Forelimb muscle (tissue), 1 donor: ENCODE measurements at regions not wholly inside any gene's neighbourhood (a gene's known extent, or its start where the extent isn't known, plus 50 kb on each side); places are given as distances from the start of the nearest gene placed in this dataset.

Source experiments
- DNase-seq: peaks from one replicate; pipeline ENCODE4 v3.0.0-alpha.2; 2013; ENCODE audit warnings: low read depth

GRCh38 chr3:159619341-159619885, 369.2 kb upstream of the IL12A start:
- no peak for DNase-seq

GRCh38 chr3:159620281-159620680, 368.4 kb upstream of the IL12A start:
- no peak for DNase-seq

DNA sequence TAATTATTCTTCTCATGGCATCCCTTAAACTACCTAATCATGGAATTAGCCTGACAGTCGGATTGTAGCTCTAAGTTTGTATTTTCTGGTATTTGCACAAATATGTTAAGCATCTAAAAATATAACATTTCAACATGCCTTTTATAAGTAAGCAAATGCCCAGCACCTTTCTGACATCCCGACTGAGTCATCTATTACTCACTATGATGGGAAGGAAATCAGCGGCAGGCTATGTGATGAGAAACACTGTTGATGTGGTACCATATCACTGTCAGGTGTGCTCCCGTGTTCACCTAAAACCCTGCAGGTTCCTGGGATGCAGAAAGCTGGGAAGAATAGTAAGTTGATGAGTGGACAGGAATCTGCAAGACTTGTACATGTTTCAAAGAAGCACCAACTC, 367.8 kb upstream of the IL12A start:
- no peak for DNase-seq

DNA sequence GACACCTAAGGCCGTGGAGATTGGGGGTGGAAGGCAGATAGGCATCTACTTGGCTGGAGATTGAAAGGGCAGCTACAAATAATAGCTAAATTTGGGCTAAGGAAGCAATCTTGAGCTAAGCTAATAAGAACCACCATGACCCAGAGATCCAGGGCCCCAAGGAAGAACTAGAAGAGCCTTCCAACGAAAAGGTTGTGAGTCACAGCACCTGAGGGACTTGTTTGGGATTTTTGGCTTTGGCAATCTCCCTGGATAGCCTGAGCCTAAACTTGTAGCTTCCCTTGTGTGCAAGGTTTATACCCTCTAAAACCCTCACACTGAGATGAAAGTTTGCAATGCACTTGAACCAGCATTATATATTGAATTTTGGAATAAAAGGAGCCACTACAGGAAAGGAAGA, 364.0 kb upstream of the IL12A start:
- DNase-seq = no peak

GRCh38 chr3:159625594-159625993, 363.0 kb upstream of the IL12A start:
- no peak for DNase-seq

GRCh38 chr3:159626598-159626997, 362.0 kb upstream of the IL12A start:
- no peak for DNase-seq

- no peak for DNase-seq
These were observed 361.4 kb upstream of the IL12A start for GRCh38 chr3:159627229-159627628.

- DNase-seq = no peak
These were observed 361.0 kb upstream of the IL12A start for GRCh38 chr3:159627634-159628033.

DNA sequence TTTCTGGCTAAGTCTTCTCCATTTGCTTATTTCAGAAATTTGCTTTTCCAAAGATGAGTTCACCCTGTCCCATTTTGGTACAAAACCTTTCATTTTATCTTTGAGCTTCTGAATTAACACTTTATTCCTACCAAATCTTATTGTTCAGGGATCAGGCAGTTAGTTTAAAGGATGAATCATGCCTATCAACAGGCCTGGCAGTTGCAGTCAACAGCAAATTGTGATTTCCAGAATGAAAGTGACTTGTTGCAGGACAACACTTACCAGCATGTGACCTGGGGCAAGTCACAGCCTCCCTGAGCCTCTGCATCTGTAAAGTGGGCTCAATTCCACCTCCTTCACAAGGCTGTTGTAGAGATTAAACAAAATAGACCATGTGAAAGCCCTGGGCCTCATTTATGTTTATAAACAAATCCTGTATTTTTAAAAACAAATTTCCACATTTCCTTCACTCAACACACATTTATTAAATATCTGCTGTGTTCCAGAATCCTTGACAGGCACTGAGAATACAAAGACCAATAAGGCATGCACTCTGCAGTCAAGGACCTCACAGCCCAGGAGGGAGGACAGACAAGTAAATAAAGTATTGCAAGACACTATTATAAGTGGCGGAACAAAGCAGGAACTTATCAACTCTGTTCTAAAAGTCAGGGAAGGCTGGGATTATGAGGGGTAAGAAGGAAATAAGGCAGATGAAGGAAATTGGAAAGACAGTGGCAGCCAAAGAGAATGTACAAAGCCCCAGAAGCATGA, 359.1 kb upstream of the IL12A start:
- no peak for DNase-seq

DNA sequence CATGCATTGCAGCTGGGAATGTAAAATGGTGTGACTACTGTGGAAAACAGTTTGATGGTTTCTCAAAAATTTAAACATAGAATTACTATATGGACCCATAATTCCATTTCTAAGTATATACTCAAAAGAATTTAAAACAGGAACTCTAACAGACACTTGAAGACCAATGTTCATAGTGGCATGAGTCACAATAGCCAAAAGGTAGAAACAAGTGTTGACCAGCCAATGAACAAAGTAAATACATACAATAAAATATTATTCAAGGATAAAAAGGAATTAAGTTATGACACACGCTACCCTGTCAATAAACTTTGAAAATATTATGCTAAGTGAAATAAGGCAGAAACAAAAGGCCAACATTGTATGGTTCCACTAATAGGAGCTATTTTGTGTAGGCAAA, 357.4 kb upstream of the IL12A start:
- DNase-seq = no peak

DNA sequence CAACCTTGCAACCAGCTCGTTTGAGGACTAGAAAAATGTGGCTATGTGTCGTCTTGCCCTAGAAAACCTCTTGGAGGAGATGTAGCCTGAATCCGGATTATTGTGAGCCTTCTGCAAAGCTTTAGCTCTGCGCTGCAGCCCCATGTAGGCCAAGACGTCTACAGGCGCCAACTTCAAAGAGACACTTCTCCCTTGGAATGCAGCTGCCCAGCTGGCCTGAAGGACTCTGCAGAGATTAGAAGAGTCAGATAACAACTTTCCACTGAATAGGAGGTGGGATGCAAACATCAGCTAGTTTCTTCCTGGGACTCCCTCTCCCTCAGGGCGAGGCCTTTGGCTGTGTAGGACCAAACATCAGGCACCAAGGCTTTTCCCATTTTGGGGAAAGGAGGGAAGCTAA, 356.5 kb upstream of the IL12A start:
- DNase-seq = no peak

DNA sequence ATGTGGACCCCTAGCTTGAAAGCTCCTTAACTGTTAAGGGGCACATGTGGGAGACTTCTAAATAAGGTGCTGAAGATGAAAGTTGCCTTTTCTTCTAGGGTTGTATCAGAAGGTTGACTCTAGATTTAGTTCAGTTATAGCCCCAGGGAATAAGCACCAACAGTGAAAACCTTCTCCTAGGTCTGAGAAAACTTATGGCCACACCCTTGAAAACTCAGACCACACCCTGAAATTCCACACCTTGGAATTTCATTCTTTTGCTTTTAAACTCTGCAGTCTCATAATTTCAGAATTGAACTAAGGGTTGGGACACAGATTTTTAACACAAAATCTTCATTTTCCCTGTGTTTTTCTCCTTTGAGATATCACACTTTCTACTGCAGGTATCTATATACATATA, 355.8 kb upstream of the IL12A start:
- DNase-seq = no peak

DNA sequence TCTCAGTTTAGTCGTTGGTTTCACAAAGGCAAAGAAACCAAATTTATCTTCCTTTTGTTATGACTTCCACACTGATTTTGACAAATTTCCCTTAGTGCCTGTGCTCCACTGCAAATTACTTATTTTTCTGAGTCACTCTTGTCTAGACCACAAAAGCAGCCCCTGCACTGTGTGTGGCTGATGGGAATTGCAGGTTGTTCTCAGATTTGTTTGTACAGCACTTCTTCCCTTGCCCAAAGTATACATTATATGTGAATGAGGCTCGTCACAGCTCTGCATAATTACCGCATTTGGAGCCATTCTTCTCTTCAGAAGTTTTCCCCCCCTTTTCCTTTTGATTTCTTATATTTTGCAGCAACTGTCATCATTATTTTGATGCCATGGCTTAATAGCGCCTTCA, 354.2 kb upstream of the IL12A start:
- no peak for DNase-seq

DNA sequence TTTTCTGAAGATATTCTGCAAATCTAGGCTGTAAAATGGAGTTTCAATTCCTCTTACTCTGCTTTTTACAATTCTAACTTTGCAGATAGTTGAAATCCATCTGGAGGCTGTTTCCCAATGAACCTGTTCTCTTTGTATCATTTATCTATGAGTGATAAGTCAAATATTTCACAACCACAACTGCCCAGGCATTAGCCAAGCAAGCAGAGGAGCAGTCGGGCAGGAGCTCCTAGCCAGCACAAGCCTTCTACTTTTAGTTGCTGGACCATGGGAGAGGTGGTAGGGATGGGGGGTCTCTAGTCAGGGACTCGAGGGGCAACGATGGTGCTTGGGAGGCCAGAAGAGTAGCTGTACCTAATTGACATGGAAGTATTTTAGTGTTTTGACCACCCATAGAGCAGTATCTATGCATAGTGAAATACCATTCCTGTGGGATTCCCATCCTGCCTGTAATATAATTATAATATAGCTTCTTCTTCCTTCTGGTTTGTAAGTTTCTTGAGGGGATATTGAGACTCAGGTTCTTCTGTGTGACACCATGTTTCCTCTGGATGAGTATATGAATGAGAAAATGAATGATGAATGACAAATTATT, 353.5 kb upstream of the IL12A start:
- DNase-seq = no peak

DNA sequence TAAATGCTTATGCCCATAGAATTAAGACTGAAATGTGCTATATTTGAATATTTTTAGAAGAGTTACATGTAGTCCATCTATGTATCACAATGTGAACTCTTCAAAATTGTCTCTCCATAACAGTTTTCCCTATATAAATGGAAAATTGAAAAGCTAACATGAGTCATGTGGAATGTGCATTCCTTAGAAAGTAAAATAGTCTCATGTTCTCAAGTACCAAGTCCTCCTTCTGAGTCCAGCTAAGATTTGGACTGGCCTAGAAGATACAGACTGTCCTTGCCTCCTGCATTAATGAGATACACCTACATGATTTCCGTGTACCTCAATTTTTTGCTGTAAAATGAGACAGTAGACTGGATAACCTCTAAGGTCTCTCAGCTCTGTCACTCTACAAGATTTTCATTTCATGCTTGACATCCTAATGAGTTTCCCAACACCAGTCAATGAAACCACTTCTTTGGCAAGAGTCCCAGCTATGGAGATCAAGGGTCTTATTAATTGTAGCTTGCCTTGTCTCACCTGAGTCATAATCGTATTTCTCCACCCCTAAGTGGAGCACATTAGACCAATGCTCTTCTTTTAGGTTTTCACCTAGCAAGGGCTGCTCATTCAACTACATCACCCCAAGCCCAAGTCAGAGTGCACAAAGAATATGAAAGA, 350.6 kb upstream of the IL12A start:
- DNase-seq = no peak

DNA sequence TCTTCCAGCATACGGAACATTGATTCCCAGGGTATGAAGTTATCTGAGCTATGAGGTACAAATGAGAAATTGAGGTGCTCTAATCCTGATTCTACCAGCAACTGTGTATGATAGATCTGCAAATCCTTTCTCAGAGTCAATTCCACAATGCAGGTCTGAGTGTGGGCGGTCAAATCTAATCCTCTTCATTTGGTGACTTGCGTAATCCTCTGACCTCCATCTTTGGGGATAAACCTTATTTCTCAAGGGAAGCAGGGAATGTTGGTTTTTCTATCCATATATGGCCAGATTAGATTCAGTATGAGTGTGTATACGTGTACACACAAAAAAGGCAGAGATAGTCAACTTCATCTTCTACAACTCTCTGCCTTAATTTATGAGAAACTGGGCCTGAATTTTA, 348.4 kb upstream of the IL12A start:
- no peak for DNase-seq

DNA sequence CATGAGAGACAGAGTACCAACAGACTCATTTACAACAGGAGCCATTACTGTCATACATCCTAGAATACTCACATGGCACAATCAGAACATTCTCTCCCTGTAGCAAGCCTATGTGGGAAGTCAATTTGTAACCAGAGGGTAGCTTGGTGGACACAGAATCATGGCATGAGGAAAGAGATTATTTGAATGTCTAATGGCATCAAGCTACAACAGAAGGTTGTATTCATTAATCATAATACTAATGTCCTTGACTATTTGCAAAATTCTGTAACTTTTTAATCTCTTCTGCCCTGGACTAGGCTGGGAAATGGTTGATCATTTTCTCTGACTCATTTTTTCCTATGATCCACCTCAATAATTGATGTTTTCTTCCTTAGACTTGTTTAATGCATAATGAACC, 345.2 kb upstream of the IL12A start:
- no peak for DNase-seq

- DNase-seq = no peak
These were observed 342.8 kb upstream of the IL12A start for GRCh38 chr3:159645874-159646273.

DNA sequence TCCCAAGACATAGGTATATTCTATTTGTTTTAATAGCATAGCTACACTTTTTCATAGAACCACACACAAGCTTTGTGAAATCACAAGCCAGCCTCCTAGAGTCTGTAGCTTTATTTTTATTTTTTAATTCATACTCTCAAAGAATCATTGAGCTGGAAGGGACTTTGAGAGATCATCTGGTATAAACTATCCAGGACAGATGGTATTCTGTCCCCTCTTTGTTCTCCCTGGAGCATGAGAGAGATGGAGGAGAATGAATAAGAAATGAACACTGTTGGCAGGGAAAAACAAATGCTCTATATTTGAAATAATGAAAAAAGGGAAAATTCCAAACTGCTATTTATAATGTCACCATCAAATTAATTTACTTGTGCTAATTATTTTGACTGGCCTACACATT, 338.7 kb upstream of the IL12A start:
- DNase-seq = no peak

DNA sequence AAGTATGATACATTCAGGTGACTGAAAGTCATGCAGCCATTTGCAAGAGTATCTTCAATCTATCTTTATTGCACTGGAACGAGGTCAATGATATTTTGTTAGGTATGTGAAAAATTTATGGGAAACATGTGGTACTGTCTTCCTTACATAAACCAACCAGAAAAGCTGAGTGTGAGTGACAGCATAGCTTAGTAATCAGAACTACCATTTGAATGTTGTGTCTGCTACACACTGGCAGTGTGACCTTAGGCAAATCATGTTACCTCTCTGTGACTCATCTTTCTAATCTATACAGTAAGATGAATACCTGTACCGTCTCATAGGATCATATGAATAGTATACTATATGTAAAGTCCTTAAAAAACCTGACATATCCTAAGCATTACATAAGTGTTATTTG, 337.9 kb upstream of the IL12A start:
- DNase-seq = no peak

DNA sequence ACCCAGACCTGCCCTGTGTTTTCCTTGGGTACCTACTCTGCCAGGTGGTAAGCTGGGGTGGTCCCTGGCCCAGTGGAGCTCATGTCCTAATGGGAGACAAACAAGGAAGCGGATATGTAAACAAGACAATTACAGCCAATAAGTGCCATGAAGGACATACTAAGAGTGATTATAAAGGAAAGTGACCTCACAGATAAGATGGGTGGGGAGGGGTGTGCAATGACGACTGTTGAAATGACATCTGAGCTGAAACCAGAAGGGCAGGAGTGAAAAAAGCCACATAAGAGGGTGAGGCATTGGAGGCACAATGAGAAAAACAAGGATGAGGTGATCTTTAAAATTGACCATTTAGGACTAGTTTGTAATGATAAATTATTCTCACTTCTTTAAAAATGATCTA, 336.2 kb upstream of the IL12A start:
- DNase-seq = no peak

- no peak for DNase-seq
These were observed 334.2 kb upstream of the IL12A start for GRCh38 chr3:159654183-159655134.
